ENCODE measurements at regions not wholly inside any gene's neighbourhood (a gene's known extent, or its start where the extent isn't known, plus 50 kb on each side); places are given as distances from the start of the nearest gene placed in this dataset.

DNA sequence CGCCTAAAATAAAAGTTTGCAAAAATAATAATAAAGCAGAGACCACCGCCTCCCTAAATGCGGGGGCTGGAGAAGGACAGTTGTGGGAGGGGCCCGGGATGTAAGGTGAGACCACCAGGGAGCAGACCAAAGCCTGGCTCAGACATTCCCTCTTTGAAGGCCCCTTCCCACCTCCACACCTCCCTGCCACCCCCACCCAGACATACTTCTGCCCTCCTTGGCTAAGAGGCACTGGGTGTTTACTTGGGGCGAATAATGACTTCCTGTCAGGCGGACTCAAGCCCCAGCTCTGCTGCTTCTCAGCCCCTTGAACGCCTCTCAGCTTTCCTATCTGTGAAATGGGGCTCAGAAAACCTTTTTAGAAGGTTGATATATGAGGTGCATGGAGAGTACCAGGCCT is 58.8 kb upstream of the GGTA1 start:
- H3F3A ChIP-seq (ENCODE audit: insufficient read depth, low read length), result no peaks in the 10 kb centered on the region
- no peaks in the 10 kb centered on the region for H3K4me1 ChIP-seq (ENCODE audit: low read length)
- H3K9me2 ChIP-seq (replicated peaks; ENCODE audit: insufficient read depth, low read length), result no peaks in the 10 kb centered on the region
- H3K79me2 ChIP-seq (ENCODE audit: low read length), result no peaks in the 10 kb centered on the region
- no peak overlapping the region for H3K9ac ChIP-seq (ENCODE audit: low read length)
- H2AFZ ChIP-seq (ENCODE audit: low read length), result no peak overlapping the region
- TF ChIP-seq EZH2phosphoT487 (IDR thresholded peaks at IDR 0.05; ENCODE audit: low read length) (no peak), EZH2 (optimal IDR thresholded peaks at IDR 0.05; ENCODE audit: low read depth, low read length) (no peak)
- TF ChIP-seq, protein P1, sequence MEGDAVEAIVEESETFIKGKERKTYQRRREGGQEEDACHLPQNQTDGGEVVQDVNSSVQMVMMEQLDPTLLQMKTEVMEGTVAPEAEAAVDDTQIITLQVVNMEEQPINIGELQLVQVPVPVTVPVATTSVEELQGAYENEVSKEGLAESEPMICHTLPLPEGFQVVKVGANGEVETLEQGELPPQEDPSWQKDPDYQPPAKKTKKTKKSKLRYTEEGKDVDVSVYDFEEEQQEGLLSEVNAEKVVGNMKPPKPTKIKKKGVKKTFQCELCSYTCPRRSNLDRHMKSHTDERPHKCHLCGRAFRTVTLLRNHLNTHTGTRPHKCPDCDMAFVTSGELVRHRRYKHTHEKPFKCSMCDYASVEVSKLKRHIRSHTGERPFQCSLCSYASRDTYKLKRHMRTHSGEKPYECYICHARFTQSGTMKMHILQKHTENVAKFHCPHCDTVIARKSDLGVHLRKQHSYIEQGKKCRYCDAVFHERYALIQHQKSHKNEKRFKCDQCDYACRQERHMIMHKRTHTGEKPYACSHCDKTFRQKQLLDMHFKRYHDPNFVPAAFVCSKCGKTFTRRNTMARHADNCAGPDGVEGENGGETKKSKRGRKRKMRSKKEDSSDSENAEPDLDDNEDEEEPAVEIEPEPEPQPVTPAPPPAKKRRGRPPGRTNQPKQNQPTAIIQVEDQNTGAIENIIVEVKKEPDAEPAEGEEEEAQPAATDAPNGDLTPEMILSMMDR (IDR thresholded peaks at IDR 0.05; ENCODE audit: low read length), result no peak
- H3K27me3 ChIP-seq (replicated peaks; ENCODE audit: insufficient read depth, low read length), result 0 out of 2 replicates have a peak, but pooled peaks cover under 1% of the 10 kb centered on the region
- H3K36me3 ChIP-seq (replicated peaks; ENCODE audit: insufficient read depth, low read length), result no peaks in the 10 kb centered on the region
- no peak overlapping the region for H3K27ac ChIP-seq (ENCODE audit: low read length)
- no peaks in the 10 kb centered on the region for H3K9me3 ChIP-seq (replicated peaks; ENCODE audit: insufficient read depth, low read length)
- no peaks in the 10 kb centered on the region for H4K20me1 ChIP-seq (ENCODE audit: insufficient read depth, low read length)
- H3K4me2 ChIP-seq (ENCODE audit: low read depth, low read length), result no peak overlapping the region
- no peak overlapping the region for H3K4me3 ChIP-seq (ENCODE audit: low read length)
- DNase-seq, result no peak

DNA sequence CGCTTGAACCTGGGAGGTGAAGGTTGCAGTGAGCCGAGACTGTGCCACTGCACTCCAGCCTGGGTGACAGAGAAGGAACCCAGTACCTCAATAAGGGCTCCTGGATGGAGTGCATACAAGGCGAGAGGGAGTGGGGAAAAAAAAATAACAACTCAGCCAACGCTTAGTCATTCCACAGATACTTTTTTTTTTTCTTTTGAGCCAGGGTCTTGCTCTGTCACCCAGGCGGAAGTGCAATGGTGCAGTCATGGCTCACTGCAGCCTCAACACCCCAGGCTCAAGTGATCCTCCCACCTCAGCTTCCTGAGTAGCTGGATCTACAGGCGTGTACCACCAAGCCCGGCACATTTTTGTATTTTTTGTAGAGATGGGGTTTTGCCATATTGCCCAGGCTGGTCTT is 59.5 kb upstream of the GGTA1 start:
- H4K20me1 ChIP-seq (ENCODE audit: insufficient read depth, low read length), result no peaks in the 10 kb centered on the region
- no peaks in the 10 kb centered on the region for H3K4me1 ChIP-seq (ENCODE audit: low read length)
- H3K4me2 ChIP-seq (ENCODE audit: low read depth, low read length), result no peak overlapping the region
- H3K79me2 ChIP-seq (ENCODE audit: low read length), result no peaks in the 10 kb centered on the region
- DNase-seq, result no peak
- H3K9me2 ChIP-seq (replicated peaks; ENCODE audit: insufficient read depth, low read length), result no peaks in the 10 kb centered on the region
- 0 out of 2 replicates have a peak, but pooled peaks cover 7% of the 10 kb centered on the region for H3K27me3 ChIP-seq (replicated peaks; ENCODE audit: insufficient read depth, low read length)
- no peaks in the 10 kb centered on the region for H3K9me3 ChIP-seq (replicated peaks; ENCODE audit: insufficient read depth, low read length)
- TF ChIP-seq EZH2 (optimal IDR thresholded peaks at IDR 0.05; ENCODE audit: low read depth, low read length), result no peak
- no peak overlapping the region for H3K4me3 ChIP-seq (ENCODE audit: low read length)
- H3K27ac ChIP-seq (ENCODE audit: low read length), result no peak overlapping the region
- H3K36me3 ChIP-seq (replicated peaks; ENCODE audit: insufficient read depth, low read length), result no peaks in the 10 kb centered on the region
- no peak overlapping the region for H2AFZ ChIP-seq (ENCODE audit: low read length)
- no peak overlapping the region for H3K9ac ChIP-seq (ENCODE audit: low read length)
- no peaks in the 10 kb centered on the region for H3F3A ChIP-seq (ENCODE audit: insufficient read depth, low read length)

DNA sequence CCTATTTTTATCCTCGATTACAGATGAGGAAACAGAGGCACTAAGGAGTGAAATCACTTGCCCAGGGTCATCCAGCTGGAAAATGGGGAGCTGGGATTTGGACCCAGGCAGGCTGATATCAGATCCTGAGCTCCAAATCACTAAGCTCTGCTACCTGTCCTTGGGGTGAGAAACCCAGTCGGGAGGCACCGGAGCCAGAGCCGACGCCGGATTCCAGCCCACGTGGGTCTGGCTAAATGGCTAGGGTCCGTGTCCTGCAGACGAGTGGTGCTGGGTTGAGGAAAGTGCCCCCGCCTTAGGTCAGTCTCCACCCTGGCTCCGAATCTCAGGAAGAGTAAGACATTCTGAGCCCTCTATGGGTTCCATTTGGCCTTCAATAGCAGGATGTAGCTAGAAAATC is 61.3 kb upstream of the GGTA1 start:
- Histone ChIP-seq H3K27ac (ENCODE audit: low read length) (no peak overlapping the region), H3K9me3 (replicated peaks; ENCODE audit: insufficient read depth, low read length) (no peaks in the 10 kb centered on the region), H3K4me2 (ENCODE audit: low read depth, low read length) (no peak overlapping the region), H3K9ac (ENCODE audit: low read length) (no peak overlapping the region), H3K79me2 (ENCODE audit: low read length) (no peaks in the 10 kb centered on the region), H3K9me2 (replicated peaks; ENCODE audit: insufficient read depth, low read length) (no peaks in the 10 kb centered on the region), H3K36me3 (replicated peaks; ENCODE audit: insufficient read depth, low read length) (no peaks in the 10 kb centered on the region), H3K4me3 (ENCODE audit: low read length) (no peak overlapping the region), H2AFZ (ENCODE audit: low read length) (no peak overlapping the region), H3K27me3 (replicated peaks; ENCODE audit: insufficient read depth, low read length) (0 out of 2 replicates have a peak, but pooled peaks cover 19% of the 10 kb centered on the region), H3F3A (ENCODE audit: insufficient read depth, low read length) (no peaks in the 10 kb centered on the region), H4K20me1 (ENCODE audit: insufficient read depth, low read length) (no peaks in the 10 kb centered on the region), H3K4me1 (ENCODE audit: low read length) (no peaks in the 10 kb centered on the region)
- TF ChIP-seq, protein P1 (IDR thresholded peaks at IDR 0.05; ENCODE audit: low read length), result no peak
- TF ChIP-seq EZH2 (optimal IDR thresholded peaks at IDR 0.05; ENCODE audit: low read depth, low read length) (no peak), EZH2phosphoT487 (IDR thresholded peaks at IDR 0.05; ENCODE audit: low read length) (no peak)
- DNase-seq, result no peak

DNA sequence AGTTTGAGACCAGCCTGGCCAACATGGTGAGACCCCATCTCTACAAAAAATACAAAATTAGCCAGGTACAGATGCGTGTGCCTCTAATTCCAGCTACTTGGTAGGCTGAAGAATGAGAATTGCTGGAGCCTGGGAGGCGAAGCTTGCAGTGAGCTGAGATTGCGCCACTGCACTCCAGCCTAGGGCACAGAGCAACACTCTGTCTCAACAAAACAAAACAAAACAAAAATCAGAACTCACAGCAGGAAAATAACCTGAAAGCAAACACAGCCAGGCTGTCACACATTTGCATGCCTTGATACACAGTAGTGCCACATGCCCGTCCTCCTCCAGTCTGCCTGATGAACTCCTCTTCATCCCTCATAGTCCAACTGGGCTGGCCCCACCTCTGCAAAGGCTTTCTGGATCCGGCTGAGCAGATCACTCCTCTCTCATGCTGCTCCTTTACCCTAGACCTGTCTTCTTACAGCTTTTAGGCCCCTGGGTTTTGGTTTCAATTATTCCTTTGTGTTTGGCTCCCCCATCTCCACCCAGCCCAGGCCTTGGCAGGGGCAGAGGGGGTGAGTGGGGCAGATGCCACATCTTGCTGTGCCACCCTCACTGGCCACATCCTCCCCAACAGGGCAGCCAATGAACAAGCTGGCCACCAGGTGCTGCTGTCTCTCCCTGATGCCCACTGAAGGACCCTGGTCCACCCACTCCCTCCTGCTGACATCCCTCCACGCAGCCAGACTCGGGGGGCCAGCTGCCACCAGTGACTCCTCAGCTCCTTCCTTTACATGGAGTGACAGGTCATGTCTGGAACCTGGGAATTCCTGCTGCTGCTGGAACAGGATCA is 62.0 kb upstream of the GGTA1 start:
- no peak overlapping the region for H3K4me2 ChIP-seq (ENCODE audit: low read depth, low read length)
- H3K4me1 ChIP-seq (ENCODE audit: low read length), result no peaks in the 10 kb centered on the region
- no peak for DNase-seq
- no peak overlapping the region for H3K9ac ChIP-seq (ENCODE audit: low read length)
- H3K36me3 ChIP-seq (replicated peaks; ENCODE audit: insufficient read depth, low read length), result no peaks in the 10 kb centered on the region
- TF ChIP-seq EZH2phosphoT487 (IDR thresholded peaks at IDR 0.05; ENCODE audit: low read length) (no peak), EZH2 (optimal IDR thresholded peaks at IDR 0.05; ENCODE audit: low read depth, low read length) (no peak)
- TF ChIP-seq, protein P1 (IDR thresholded peaks at IDR 0.05; ENCODE audit: low read length), result no peak
- no peak overlapping the region for H3K4me3 ChIP-seq (ENCODE audit: low read length)
- H3K79me2 ChIP-seq (ENCODE audit: low read length), result no peaks in the 10 kb centered on the region
- no peak overlapping the region for H2AFZ ChIP-seq (ENCODE audit: low read length)
- H4K20me1 ChIP-seq (ENCODE audit: insufficient read depth, low read length), result no peaks in the 10 kb centered on the region
- no peaks in the 10 kb centered on the region for H3K9me2 ChIP-seq (replicated peaks; ENCODE audit: insufficient read depth, low read length)
- peaks cover 26% of the 10 kb centered on the region for H3K27me3 ChIP-seq (replicated peaks; ENCODE audit: insufficient read depth, low read length)
- no peaks in the 10 kb centered on the region for H3K9me3 ChIP-seq (replicated peaks; ENCODE audit: insufficient read depth, low read length)
- no peaks in the 10 kb centered on the region for H3F3A ChIP-seq (ENCODE audit: insufficient read depth, low read length)
- H3K27ac ChIP-seq (ENCODE audit: low read length), result no peak overlapping the region
